ENCODE measurements at regions not wholly inside any gene's neighbourhood (a gene's known extent, or its start where the extent isn't known, plus 50 kb on each side); places are given as distances from the start of the nearest gene placed in this dataset.
"Not testable (repeated sequence)": the region's sequence is repeated elsewhere in the genome, so short reads cannot be mapped to it uniquely, and the experiment has no call there.

- no peaks in the 10 kb centered on the region for H3K27me3 Mint-ChIP-seq (ENCODE audit: low read depth)
- no peak overlapping the region for H3K4me3 Mint-ChIP-seq
- H3K36me3 Mint-ChIP-seq (ENCODE audit: low read depth) = no peaks in the 10 kb centered on the region
- H3K27ac Mint-ChIP-seq = no peak overlapping the region
- peaks cover 1% of the 10 kb centered on the region for H3K9me3 Mint-ChIP-seq
- TF ChIP-seq CTCF (IDR thresholded peaks at IDR 0.05; ENCODE audit: unreplicated experiment in 3 of 3) = no peak
- H3K4me1 Mint-ChIP-seq = no peaks in the 10 kb centered on the region
Observed at GRCh38 chr4:107509615-107510014, 210.4 kb downstream of the PAPSS1 start.

- Mint-ChIP-seq H3K36me3 (ENCODE audit: low read depth) (no peaks in the 10 kb centered on the region), H3K4me1 (no peaks in the 10 kb centered on the region), H3K4me3 (no peak overlapping the region), H3K27me3 (ENCODE audit: low read depth) (peaks cover 3% of the 10 kb centered on the region), H3K27ac (no peak overlapping the region), H3K9me3 (no peaks in the 10 kb centered on the region)
- no peak for TF ChIP-seq CTCF (IDR thresholded peaks at IDR 0.05; ENCODE audit: unreplicated experiment in 3 of 3)
Observed at GRCh38 chr4:107500551-107500950, 219.5 kb downstream of the PAPSS1 start.

GRCh38 chr4:107497054-107497453, 223.0 kb downstream of the PAPSS1 start:
- no peak overlapping the region for H3K4me3 Mint-ChIP-seq
- H3K36me3 Mint-ChIP-seq (ENCODE audit: low read depth) = no peaks in the 10 kb centered on the region
- H3K9me3 Mint-ChIP-seq = no peaks in the 10 kb centered on the region
- H3K4me1 Mint-ChIP-seq = no peaks in the 10 kb centered on the region
- peaks cover 3% of the 10 kb centered on the region for H3K27me3 Mint-ChIP-seq (ENCODE audit: low read depth)
- TF ChIP-seq CTCF (IDR thresholded peaks at IDR 0.05; ENCODE audit: unreplicated experiment in 3 of 3) = no peak
- no peak overlapping the region for H3K27ac Mint-ChIP-seq

GRCh38 chr4:107492566-107492965, 227.5 kb downstream of the PAPSS1 start:
- H3K27ac Mint-ChIP-seq = no peak overlapping the region
- H3K27me3 Mint-ChIP-seq (ENCODE audit: low read depth) = no peaks in the 10 kb centered on the region
- no peak overlapping the region for H3K4me3 Mint-ChIP-seq
- no peaks in the 10 kb centered on the region for H3K4me1 Mint-ChIP-seq
- TF ChIP-seq CTCF (IDR thresholded peaks at IDR 0.05; ENCODE audit: unreplicated experiment in 3 of 3) = no peak
- H3K36me3 Mint-ChIP-seq (ENCODE audit: low read depth) = no peaks in the 10 kb centered on the region
- H3K9me3 Mint-ChIP-seq = no peaks in the 10 kb centered on the region

- no peaks in the 10 kb centered on the region for H3K27me3 Mint-ChIP-seq (ENCODE audit: low read depth)
- H3K9me3 Mint-ChIP-seq = peaks cover 5% of the 10 kb centered on the region
- no peak overlapping the region for H3K27ac Mint-ChIP-seq
- TF ChIP-seq CTCF (IDR thresholded peaks at IDR 0.05; ENCODE audit: unreplicated experiment in 3 of 3) = no peak
- H3K36me3 Mint-ChIP-seq (ENCODE audit: low read depth) = no peaks in the 10 kb centered on the region
- H3K4me1 Mint-ChIP-seq = no peaks in the 10 kb centered on the region
- H3K4me3 Mint-ChIP-seq = no peak overlapping the region
Observed at GRCh38 chr4:107490116-107490515, 229.9 kb downstream of the PAPSS1 start.

- H3K4me3 Mint-ChIP-seq; H3K27me3 Mint-ChIP-seq (ENCODE audit: low read depth); H3K36me3 Mint-ChIP-seq (ENCODE audit: low read depth); H3K27ac Mint-ChIP-seq; H3K4me1 Mint-ChIP-seq: not testable (repeated sequence)
- H3K9me3 Mint-ChIP-seq = peaks cover 46% of the 10 kb centered on the region
Observed at GRCh38 chr4:107483621-107484020, 236.4 kb downstream of the PAPSS1 start.
